ENCODE measurements at regions not wholly inside any gene's neighbourhood (a gene's known extent, or its start where the extent isn't known, plus 50 kb on each side); places are given as distances from the start of the nearest gene placed in this dataset.
"Not testable (repeated sequence)": the region's sequence is repeated elsewhere in the genome, so short reads cannot be mapped to it uniquely, and the experiment has no call there.

GRCh38 chr16:46392930-46393722 lies 228.1 kb downstream of the SHCBP1 start:
- not testable (repeated sequence) for TF ChIP-seq CTCF, POLR2A (IDR thresholded peaks at IDR 0.05)
